Liver (tissue), 8 donors: ENCODE measurements at regions not wholly inside any gene's neighbourhood (a gene's known extent, or its start where the extent isn't known, plus 50 kb on each side); places are given as distances from the start of the nearest gene placed in this dataset.

Experiments used
- DNase-seq: peaks from one replicate; pipeline ENCODE4 v3.0.0-alpha.2; 2017; ENCODE audit warnings: low spot score
- H3K27ac ChIP-seq, 2 donors: one replicate each; pipeline ENCODE4 v1.7.0; 2013; ENCODE audit warnings: inconsistent platforms in 2 of 2, low read length in 2 of 2, control low read depth in 1 of 2, low read depth in 1 of 2, mild to moderate bottlenecking in 1 of 2
- H3K27me3 ChIP-seq, 4 donors: one replicate each; pipeline versions ENCODE4 v1.6.1 to v1.7.0; 2013; ENCODE audit warnings: low read length in 3 of 4, inconsistent platforms in 1 of 4, mild to moderate bottlenecking in 1 of 4, moderate library complexity in 1 of 4; ENCODE audit not compliant: control insufficient read depth in 4 of 4, insufficient read depth in 4 of 4
- H3K36me3 ChIP-seq, 4 donors: one replicate each; pipeline versions ENCODE4 v1.6.1 to v1.7.0; 2013; ENCODE audit warnings: low read length in 3 of 4, mild to moderate bottlenecking in 3 of 4, low read depth in 1 of 4, moderate library complexity in 1 of 4; ENCODE audit not compliant: control insufficient read depth in 4 of 4, insufficient read depth in 3 of 4
- H3K4me1 ChIP-seq, 4 donors: one replicate each; pipeline versions ENCODE4 v1.6.1 to v1.7.0; 2013; ENCODE audit warnings: low read length in 3 of 4, mild to moderate bottlenecking in 3 of 4, moderate library complexity in 1 of 4; ENCODE audit not compliant: control insufficient read depth in 4 of 4, insufficient read depth in 4 of 4
- H3K4me3 ChIP-seq, 3 donors: one replicate each; pipeline versions ENCODE4 v1.6.1 to v1.7.0; 2013; ENCODE audit warnings: low read length in 3 of 3, control low read depth in 1 of 3, low read depth in 1 of 3, mild to moderate bottlenecking in 1 of 3
- H3K9ac ChIP-seq, 2 donors: one replicate each; pipeline ENCODE4 v1.7.0; 2013; ENCODE audit warnings: low read length in 2 of 2, mild to moderate bottlenecking in 2 of 2, moderate library complexity in 2 of 2, control low read depth in 1 of 2, low read depth in 1 of 2
- H3K9me3 ChIP-seq, 4 donors: one replicate each; pipeline versions ENCODE4 v1.6.1 to v1.7.0; 2013; ENCODE audit warnings: low read length in 3 of 4; ENCODE audit not compliant: control insufficient read depth in 4 of 4
- EGR1 ChIP-seq, 2 donors: IDR thresholded peaks; 2 replicates each; pipeline ENCODE4 v1.6.1; 2016 to 2018; ENCODE audit warnings: antibody characterized with exemption in 2 of 2, low read depth in 2 of 2
- FOXA1 ChIP-seq: IDR thresholded peaks from 2 replicates; pipeline ENCODE4 v1.6.1; 2016; ENCODE audit warnings: antibody characterized with exemption
- FOXA2 ChIP-seq: IDR thresholded peaks from 2 replicates; pipeline ENCODE4 v1.6.1; 2016; ENCODE audit warnings: antibody characterized with exemption
- GABPA ChIP-seq, 2 donors: IDR thresholded peaks in 1 of 2; conservative IDR thresholded peaks in 1 of 2; 2 replicates each; pipeline ENCODE4 v1.6.1; 2016; ENCODE audit warnings: antibody characterized with exemption in 2 of 2, mild to moderate bottlenecking in 1 of 2, moderate library complexity in 1 of 2
- HNF4A ChIP-seq, 2 donors: conservative IDR thresholded peaks; 2 replicates each; pipeline ENCODE4 v1.6.1; 2016; ENCODE audit warnings: antibody characterized with exemption in 2 of 2, mild to moderate bottlenecking in 2 of 2
- HNF4G ChIP-seq: IDR thresholded peaks from 2 replicates; pipeline ENCODE4 v1.6.1; 2016; ENCODE audit warnings: antibody characterized with exemption
- JUND ChIP-seq, 2 donors: IDR thresholded peaks; 2 replicates each; pipeline ENCODE4 v1.6.1; 2016; ENCODE audit warnings: antibody characterized with exemption in 2 of 2
- NR2F2 ChIP-seq: IDR thresholded peaks from 2 replicates; pipeline ENCODE4 v1.6.1; 2016; ENCODE audit warnings: antibody characterized with exemption
- RAD21 ChIP-seq, 2 donors: IDR thresholded peaks; 2 replicates each; pipeline ENCODE4 v1.6.1; 2016; ENCODE audit warnings: antibody characterized with exemption in 2 of 2, mild to moderate bottlenecking in 2 of 2
- REST ChIP-seq: IDR thresholded peaks from 2 replicates; pipeline ENCODE4 v1.6.1; 2016; ENCODE audit warnings: antibody characterized with exemption, mild to moderate bottlenecking
- RXRA ChIP-seq, 2 donors: IDR thresholded peaks; 2 replicates each; pipeline ENCODE4 v1.6.1; 2017 to 2018; ENCODE audit warnings: antibody characterized with exemption in 2 of 2, mild to moderate bottlenecking in 1 of 2
- SP1 ChIP-seq: IDR thresholded peaks from 2 replicates; pipeline ENCODE4 v1.6.1; 2018; ENCODE audit warnings: antibody characterized with exemption, mild to moderate bottlenecking
- TAF1 ChIP-seq: conservative IDR thresholded peaks from 2 replicates; pipeline ENCODE4 v1.6.1; 2016; ENCODE audit warnings: antibody characterized with exemption, mild to moderate bottlenecking
- YY1 ChIP-seq: IDR thresholded peaks from 2 replicates; pipeline ENCODE4 v1.6.1; 2016; ENCODE audit warnings: antibody characterized with exemption, mild to moderate bottlenecking
- WGBS: extraction: QIAGEN DNeasy Blood & Tissue Kit; methylation state at CpG from one replicate; pipeline ENCODE4 v1.1.7; 2013; 5-methylcytosine and 5-hydroxymethylcytosine counted together
- TF ChIP-seq, protein P1 (sequence below): fragments of 150-350 bp; IDR thresholded peaks from 2 replicates; pipeline ENCODE4 v1.5.1; 2017; ENCODE audit warnings: improper control_type of control experiment, low read depth, low read length; ENCODE audit not compliant: missing input control
- TF ChIP-seq, protein P2 (sequence below): IDR thresholded peaks from 2 replicates; pipeline ENCODE4 v1.6.1; 2016; ENCODE audit warnings: antibody characterized with exemption
- TF ChIP-seq, protein P3 (sequence below): IDR thresholded peaks from 2 replicates; pipeline ENCODE4 v1.6.1; 2016; ENCODE audit warnings: antibody characterized with exemption
- TF ChIP-seq, protein P4 (sequence below): IDR thresholded peaks from 2 replicates; pipeline ENCODE4 v1.6.1; 2016; ENCODE audit warnings: antibody characterized with exemption
- donor health status: healthy.
- donor health status: healthy.
- donor health status: healthy.
- donor health status: healthy.
- donor health status: healthy.

DNA sequence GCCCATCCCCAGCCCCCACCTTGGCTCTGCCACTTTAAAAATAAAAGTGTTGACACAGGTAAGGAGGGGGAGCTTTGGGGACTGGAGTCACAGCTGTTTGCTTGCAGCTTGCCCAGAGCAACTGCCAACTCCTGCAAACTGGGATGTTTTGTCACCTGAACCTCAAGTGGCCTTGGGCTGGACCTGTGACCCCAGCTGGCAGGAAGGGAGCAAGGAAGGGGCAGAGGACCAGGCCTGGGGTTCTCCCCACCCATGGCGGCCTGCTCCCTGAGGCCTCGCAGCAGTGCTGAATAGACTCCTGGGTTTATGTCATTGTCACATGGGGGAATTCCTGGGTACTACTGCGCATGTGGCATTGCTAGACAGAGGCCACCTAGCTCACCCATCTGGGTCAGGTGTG, 246.9 kb upstream of the TLE3 start:
- TF ChIP-seq GABPA (IDR thresholded peaks at IDR 0.05 in 1 of 2, conservative IDR thresholded peaks at IDR 0.05 in 1 of 2) (no peak), HNF4A (conservative IDR thresholded peaks at IDR 0.05) (peak; percentile 54 to 57), SP1 (peak; percentile 10), RXRA (IDR thresholded peaks at IDR 0.05) (peak; percentile 65 to 69), RAD21 (IDR thresholded peaks at IDR 0.05) (peak in 1 of 2 donors; percentile 21)
- TF ChIP-seq, protein P1, sequence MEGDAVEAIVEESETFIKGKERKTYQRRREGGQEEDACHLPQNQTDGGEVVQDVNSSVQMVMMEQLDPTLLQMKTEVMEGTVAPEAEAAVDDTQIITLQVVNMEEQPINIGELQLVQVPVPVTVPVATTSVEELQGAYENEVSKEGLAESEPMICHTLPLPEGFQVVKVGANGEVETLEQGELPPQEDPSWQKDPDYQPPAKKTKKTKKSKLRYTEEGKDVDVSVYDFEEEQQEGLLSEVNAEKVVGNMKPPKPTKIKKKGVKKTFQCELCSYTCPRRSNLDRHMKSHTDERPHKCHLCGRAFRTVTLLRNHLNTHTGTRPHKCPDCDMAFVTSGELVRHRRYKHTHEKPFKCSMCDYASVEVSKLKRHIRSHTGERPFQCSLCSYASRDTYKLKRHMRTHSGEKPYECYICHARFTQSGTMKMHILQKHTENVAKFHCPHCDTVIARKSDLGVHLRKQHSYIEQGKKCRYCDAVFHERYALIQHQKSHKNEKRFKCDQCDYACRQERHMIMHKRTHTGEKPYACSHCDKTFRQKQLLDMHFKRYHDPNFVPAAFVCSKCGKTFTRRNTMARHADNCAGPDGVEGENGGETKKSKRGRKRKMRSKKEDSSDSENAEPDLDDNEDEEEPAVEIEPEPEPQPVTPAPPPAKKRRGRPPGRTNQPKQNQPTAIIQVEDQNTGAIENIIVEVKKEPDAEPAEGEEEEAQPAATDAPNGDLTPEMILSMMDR, result no peak
- TF ChIP-seq, protein P2, sequence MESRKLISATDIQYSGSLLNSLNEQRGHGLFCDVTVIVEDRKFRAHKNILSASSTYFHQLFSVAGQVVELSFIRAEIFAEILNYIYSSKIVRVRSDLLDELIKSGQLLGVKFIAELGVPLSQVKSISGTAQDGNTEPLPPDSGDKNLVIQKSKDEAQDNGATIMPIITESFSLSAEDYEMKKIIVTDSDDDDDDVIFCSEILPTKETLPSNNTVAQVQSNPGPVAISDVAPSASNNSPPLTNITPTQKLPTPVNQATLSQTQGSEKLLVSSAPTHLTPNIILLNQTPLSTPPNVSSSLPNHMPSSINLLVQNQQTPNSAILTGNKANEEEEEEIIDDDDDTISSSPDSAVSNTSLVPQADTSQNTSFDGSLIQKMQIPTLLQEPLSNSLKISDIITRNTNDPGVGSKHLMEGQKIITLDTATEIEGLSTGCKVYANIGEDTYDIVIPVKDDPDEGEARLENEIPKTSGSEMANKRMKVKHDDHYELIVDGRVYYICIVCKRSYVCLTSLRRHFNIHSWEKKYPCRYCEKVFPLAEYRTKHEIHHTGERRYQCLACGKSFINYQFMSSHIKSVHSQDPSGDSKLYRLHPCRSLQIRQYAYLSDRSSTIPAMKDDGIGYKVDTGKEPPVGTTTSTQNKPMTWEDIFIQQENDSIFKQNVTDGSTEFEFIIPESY, result no peak
- no peak overlapping the region for H3K27ac ChIP-seq
- H3K9ac ChIP-seq, result no peak overlapping the region
- no peaks in the 10 kb centered on the region for H3K9me3 ChIP-seq
- H3K36me3 ChIP-seq, result no peaks in the 10 kb centered on the region
- peaks cover 4 to 30% (median 13%) of the 10 kb centered on the region in 4 donors for H3K4me1 ChIP-seq
- H3K27me3 ChIP-seq, result no peaks in the 10 kb centered on the region
- WGBS, result 69% methylated on average over 3 of the region's 3 CpGs
- peak; percentile 34 for DNase-seq
- H3K4me3 ChIP-seq, result no peak overlapping the region

- WGBS, result 93% methylated on average over 17 of the region's 17 CpGs
- Histone ChIP-seq H3K27ac (no peak overlapping the region), H3K36me3 (no peaks in the 10 kb centered on the region), H3K27me3 (no peaks in the 10 kb centered on the region), H3K9ac (no peak overlapping the region), H3K4me3 (no peak overlapping the region), H3K9me3 (no peaks in the 10 kb centered on the region), H3K4me1 (peaks cover 3 to 25% (median 9%) of the 10 kb centered on the region in 4 donors)
- TF ChIP-seq FOXA1, result no peak
- no peak for TF ChIP-seq JUND (IDR thresholded peaks at IDR 0.05)
- TF ChIP-seq YY1, result no peak
- TF ChIP-seq, protein P3, sequence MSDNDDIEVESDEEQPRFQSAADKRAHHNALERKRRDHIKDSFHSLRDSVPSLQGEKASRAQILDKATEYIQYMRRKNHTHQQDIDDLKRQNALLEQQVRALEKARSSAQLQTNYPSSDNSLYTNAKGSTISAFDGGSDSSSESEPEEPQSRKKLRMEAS, result no peak
- TF ChIP-seq HNF4G, result no peak
- TF ChIP-seq, protein P1, result no peak
- TF ChIP-seq TAF1, result no peak
- TF ChIP-seq EGR1 (IDR thresholded peaks at IDR 0.05; ENCODE audit: low read depth in 2 of 2), result no peak
- no peak for TF ChIP-seq RAD21 (IDR thresholded peaks at IDR 0.05)
- no peak for TF ChIP-seq REST
- no peak for TF ChIP-seq HNF4A (conservative IDR thresholded peaks at IDR 0.05)
- no peak for TF ChIP-seq NR2F2
- no peak for TF ChIP-seq GABPA (IDR thresholded peaks at IDR 0.05 in 1 of 2, conservative IDR thresholded peaks at IDR 0.05 in 1 of 2)
- TF ChIP-seq FOXA2, result no peak
- TF ChIP-seq, protein P4, sequence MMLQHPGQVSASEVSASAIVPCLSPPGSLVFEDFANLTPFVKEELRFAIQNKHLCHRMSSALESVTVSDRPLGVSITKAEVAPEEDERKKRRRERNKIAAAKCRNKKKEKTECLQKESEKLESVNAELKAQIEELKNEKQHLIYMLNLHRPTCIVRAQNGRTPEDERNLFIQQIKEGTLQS, result no peak
- no peak for TF ChIP-seq SP1
- no peak for TF ChIP-seq RXRA (IDR thresholded peaks at IDR 0.05)
- TF ChIP-seq, protein P2, result no peak
- peak; percentile 5 for DNase-seq
Measured at GRCh38 chr15:70343961-70344621, 246.4 kb upstream of the TLE3 start.
